ENCODE measurements at regions not wholly inside any gene's neighbourhood (a gene's known extent, or its start where the extent isn't known, plus 50 kb on each side); places are given as distances from the start of the nearest gene placed in this dataset.
"Not testable (repeated sequence)": the region's sequence is repeated elsewhere in the genome, so short reads cannot be mapped to it uniquely, and the experiment has no call there.

DNA sequence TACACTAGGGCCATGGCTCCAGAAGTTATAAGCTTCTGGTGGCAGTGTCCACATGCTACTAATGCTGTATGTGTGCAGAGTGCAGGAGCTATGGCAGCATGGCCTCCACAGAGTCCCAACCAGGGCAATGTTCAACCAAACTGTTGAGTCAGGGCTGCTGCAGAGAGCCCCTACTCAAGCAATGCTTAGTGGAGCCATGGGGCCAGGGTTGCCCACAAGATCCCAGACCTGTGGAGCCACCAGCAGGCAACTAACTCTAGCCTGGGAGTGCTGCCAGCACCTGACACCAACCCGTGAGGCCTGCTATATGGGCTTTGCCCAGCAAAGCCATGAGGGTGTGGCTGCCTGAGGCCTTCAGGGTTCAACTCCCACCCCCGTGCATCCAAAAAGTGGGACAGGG is 655.2 kb downstream of the TBC1D22A start:
- no peak for DNase-seq

- DNase-seq: no peak
Measured at GRCh38 chr22:47411006-47411405, 648.6 kb downstream of the TBC1D22A start.

DNA sequence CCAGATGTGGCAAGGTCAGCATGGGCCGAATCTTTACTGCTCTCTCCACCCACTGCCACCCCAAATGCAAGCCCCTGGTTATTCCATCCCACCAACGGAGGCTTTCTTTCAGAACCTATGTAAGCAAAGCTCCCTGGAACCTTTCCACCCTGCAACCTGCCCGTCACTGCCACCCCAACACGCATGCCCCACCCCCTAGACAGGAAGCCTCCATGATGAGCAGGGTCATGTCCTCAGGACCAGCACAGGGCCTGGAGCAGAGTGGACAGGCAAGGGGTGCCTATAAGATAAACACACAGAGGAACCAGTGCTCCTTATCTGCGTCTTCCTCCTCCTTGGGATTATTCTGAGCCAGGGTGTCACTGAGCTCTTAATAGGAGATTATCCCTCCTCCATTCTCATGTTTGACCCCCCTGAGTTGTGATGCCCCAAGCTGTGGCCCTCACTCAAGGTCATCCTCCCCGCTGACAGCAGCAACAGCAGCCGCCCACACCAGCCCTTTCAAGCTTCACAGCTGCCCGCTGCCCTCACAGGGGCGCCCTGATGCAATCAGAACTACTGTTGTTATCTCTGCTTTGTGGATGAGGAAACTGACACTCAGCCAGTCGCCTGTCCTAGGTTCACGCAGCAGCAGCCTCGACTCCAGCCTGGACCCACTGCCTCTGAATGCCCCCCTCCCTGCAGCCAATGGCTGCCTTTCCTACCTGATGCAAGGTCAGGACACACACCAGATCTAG is 647.3 kb downstream of the TBC1D22A start:
- no peak for DNase-seq

- no peak for DNase-seq
Measured at GRCh38 chr22:47408409-47408808, 646.0 kb downstream of the TBC1D22A start.

DNA sequence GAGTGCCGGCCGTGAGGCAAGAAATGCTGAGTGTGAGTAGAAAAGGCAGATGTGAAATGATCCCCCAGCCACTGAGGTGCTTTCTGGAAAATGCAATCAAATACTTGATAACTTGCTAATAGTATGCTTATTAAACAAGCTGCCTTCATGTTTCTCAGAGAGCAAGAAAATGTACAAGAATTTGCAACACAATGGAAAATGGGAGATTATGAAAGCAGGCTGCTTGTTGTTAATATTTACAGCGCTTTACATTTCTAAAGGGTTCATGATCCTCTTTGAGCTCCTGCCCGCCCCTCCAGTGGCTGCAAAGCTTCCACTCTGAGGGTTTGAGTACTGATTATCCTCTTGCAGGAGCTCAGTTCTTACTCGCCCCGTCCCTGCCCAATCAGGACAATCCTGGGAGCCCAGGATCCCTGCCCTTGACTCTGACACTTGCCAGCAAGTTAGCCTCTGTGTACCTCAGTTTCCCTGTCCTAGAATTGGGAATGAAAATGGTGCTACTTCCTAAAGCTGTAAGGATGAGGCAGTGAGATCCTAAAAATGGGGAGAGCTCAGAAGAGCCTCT is 645.1 kb downstream of the TBC1D22A start:
- DNase-seq: no peak

- no peak for DNase-seq
Measured at GRCh38 chr22:47406896-47407295, 644.4 kb downstream of the TBC1D22A start.

GRCh38 chr22:47406180-47406834 is 643.9 kb downstream of the TBC1D22A start:
- no peak for DNase-seq

GRCh38 chr22:47405222-47405621 is 642.8 kb downstream of the TBC1D22A start:
- not testable (repeated sequence) for DNase-seq

DNA sequence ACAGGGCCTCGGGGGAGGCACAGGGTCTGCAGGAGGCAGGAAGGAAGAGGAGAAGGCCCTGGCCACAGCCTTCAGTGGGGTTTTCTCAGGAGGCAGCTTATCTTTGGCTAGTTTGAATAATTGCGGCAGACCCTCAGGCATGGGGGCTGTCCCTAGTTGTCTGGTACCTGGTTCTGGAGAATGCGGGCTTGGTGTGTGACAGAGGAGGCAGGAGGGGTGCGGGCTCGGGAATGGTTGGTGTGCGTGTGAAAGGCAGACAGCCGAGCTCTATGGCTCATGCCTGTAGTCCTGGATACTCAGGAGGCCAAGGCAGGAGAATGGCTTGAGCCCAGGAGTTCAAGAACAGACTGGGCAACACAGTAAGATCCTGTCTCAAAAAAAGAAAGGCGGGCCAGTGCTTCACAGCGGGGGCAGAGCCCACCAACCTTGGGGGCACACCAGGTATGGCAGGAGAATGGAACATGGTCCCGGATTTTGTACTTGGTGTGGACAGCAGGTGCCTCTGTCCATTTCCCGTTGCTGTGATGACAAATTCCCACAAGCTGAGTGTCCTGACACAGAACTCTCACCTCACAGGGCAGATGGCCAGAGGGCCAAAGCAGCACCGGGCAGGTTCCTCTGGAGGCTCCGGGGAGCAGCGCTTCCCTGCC is 640.6 kb downstream of the TBC1D22A start:
- DNase-seq: no peak

GRCh38 chr22:47401976-47402770 is 639.7 kb downstream of the TBC1D22A start:
- DNase-seq: no peak

DNA sequence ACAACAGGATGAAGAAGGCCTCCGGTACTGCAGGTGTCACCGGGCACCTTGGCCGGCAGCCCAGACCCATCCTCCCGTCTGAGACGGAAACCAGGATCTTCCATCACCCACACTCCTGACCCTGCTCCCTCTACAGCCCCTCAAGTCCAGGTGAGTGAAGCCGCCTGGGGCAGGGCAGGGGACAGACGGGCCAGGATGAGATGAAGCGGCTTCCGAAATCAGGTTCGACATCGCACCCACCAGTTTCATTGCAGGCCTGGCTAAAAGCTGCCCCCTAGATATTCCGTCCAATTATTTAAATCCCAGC is 639.1 kb downstream of the TBC1D22A start:
- no peak for DNase-seq

- DNase-seq: no peak
Measured at GRCh38 chr22:47400701-47401591, 638.5 kb downstream of the TBC1D22A start.

GRCh38 chr22:47400131-47400530 is 637.7 kb downstream of the TBC1D22A start:
- DNase-seq: not testable (repeated sequence)

GRCh38 chr22:47398921-47399790 is 636.7 kb downstream of the TBC1D22A start:
- no peak for DNase-seq

DNA sequence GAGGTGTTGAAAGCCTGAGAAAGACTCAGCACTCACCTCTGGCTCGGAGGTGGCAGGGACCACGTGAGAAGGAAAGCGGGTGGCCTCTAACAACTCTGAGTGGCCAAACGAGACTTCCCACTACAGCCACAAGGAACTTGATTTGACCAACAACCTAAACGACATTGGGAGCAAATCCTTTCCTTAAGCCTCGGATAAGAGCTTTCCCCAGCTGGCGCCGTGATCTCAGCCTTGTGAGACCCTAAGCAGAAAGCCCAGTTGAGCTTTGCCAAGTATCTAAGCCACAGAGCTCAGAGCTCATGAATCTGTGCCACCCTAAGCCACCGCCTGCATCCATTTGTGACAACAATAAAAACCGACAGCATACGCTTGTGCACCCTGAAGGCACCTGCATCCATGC is 636.0 kb downstream of the TBC1D22A start:
- no peak for DNase-seq

DNA sequence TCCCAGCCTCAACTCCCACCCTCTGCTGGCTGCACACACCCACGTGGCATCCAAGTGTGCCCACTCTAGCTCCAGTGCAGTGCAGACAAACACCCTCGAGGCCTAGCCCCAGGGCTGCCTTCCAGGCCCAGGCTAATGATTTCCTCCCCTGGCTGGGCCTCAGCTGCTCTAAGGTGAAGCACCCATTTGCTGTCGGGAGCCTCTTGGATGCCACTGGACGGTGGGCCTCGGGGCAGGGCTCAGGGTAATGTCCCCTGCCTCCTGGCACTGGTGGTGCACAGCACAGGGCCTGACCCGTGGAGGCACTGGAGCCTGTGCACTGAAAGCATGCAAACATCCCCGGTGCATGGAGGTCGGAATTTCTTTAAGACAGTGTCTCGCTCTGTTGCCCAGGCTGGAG is 635.2 kb downstream of the TBC1D22A start:
- no peak for DNase-seq

- DNase-seq: no peak
Measured at GRCh38 chr22:47396515-47396914, 634.1 kb downstream of the TBC1D22A start.

GRCh38 chr22:47396105-47396504 is 633.7 kb downstream of the TBC1D22A start:
- no peak for DNase-seq

- DNase-seq: no peak
Measured at GRCh38 chr22:47395481-47395880, 633.0 kb downstream of the TBC1D22A start.

DNA sequence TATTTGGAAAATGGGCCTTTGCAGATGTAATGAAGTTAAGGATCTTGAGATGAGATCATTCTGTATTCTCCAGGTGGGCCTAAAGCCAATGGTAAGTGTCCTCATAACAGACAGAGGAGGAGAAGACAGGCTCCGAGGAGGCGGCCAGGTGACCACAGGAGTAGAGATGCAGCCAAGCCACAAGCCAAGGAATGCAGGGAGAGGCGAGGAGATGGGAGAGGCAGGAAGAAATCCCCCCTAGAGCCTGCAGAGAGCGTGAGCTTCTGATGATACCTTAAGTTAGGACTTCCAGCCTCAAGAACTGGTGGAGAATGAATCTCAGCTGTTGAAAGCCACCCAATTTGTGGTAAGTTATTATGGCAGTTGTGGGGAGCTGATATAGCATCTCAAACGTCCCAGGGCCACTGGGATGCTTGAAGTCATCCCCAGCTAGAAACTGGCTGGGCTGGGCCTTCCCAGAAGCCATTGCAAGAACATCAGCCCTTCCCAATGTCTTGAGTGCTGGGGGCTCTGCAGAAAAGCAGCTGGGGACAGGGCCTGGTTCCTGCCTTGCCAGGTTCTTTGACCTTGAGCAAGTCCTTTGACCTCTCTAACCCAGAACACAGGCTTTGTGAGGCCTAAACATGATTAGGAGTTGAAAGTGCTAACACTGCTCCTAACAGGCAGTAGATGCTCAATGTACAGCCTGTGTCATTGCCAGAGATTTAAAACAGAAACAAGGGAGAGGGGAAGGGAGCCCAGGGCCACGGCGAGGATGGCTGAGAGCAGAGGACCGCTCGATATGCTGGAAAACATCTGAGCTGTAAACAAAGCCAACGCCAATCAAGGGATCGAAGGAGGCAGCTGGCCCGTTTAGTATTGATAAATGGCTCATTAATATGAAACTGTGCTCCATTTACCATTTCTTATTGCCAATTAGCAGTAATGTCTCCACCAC is 632.3 kb downstream of the TBC1D22A start:
- no peak for DNase-seq

All from SW 1271 (cell line).